GM18519 (cell line): ENCODE measurements at regions not wholly inside any gene's neighbourhood (a gene's known extent, or its start where the extent isn't known, plus 50 kb on each side); places are given as distances from the start of the nearest gene placed in this dataset.

Experiments
- ATAC-seq: cut with Tn5 transposase; IDR thresholded peaks from one replicate; pipeline ENCODE4 v1.9.1; 2021; ENCODE audit warnings: mild to moderate bottlenecking, moderate library complexity; ENCODE audit not compliant: unreplicated experiment, low FRiP score

GRCh38 chr14:38135106-38135867 lies 72.4 kb upstream of the SSTR1 start:
- no peak for ATAC-seq

DNA sequence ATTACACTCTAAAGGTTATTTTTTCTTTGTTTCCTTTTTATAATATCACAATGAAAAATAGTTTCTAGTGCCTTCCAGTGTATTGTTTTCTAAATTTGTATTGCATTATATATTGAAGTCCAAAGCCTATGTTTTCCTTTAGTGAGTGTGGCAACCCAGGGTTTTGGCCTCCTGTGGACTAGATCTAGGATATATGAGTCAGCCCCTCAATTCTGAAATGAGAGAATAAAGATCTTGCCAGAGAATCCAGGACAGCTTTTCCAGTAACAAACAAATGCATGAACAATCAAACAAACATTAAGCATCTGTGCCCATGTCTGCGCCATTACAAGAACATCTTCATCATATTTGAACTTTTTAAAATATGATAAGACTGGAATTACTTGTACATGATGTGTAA lies 70.7 kb upstream of the SSTR1 start:
- no peak for ATAC-seq

GRCh38 chr14:38138473-38139138 lies 69.1 kb upstream of the SSTR1 start:
- ATAC-seq, result peak; percentile 54

- no peak for ATAC-seq
These were observed 67.8 kb upstream of the SSTR1 start for GRCh38 chr14:38139926-38140325.

DNA sequence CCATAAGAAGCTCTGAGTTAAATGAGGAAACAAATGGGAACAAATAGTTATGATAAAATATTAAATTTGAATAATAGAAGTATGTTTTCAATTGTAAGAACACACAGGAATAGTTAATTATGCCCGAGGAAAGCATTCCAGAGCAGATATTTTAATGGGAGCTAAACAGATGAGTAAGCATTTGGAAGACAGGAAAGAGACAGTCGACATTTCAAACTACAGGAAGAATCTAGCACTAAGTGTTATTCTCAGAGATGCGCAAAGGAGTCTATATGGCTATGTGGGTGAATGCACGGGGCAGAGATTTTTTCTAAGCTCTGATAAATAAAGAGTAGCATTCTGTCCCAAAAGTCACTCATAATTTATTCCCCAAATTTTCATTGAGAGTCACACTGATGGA lies 64.5 kb upstream of the SSTR1 start:
- no peak for ATAC-seq

DNA sequence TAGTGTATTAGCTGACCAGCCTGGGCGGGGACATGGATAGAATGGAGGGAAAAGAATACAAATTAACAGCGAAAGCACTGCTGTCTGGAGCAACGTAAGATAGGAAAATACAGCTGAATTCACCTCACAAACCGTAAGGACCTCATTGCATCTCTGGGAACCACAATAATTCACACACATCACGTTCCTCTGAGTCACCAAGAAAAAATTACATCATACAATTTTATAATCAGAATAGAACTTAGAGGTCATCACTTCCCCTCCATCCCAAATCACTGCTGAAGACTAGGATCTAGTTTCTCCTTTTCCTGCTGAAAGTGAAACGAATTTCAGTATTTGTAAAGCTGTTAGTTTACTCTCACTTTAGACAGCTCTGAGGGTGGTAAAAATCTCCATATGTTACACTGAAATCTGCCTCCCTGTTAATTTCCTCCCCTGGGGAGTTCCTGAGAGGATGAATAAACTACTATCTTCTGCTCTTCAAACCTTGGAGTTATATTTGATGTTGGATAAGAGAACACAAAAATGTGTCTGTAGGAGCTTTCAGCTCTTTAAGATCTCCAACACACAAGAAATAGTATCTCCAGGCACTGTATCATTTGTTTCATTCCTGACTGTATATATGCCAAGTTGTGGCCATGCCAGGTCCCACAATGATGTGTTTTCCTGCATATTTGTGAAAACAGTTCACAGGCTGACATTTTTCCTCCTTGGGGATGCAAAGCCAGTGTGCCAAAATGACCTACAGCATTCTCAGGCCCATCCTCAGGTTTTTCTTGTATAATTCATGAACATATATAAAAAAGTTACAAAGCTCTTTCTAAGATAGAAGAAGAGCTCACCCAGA lies 63.8 kb upstream of the SSTR1 start:
- no peak for ATAC-seq

GRCh38 chr14:38145142-38145541 lies 62.6 kb upstream of the SSTR1 start:
- ATAC-seq, result no peak

DNA sequence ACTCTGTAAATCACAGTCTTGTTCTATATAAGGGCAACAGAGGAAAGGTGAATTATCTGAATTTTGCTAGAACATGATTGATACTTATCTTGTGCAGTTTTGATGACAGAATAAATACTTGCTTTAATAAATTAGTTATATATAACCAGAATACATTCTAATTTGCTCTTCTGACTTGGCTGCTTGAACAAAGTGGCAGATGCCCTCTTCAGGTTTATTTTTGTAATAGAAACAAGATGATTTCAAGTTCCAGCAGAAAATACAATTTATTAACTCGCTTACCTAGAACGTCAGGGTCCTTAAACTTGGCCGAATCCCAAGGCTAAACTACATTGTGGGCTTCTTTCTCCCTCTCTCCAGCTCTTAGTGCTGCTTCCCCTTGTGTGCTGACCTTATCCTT lies 57.6 kb upstream of the SSTR1 start:
- no peak for ATAC-seq
